Progenitor cell of endocrine pancreas (in vitro differentiated cells): ENCODE measurements at regions not wholly inside any gene's neighbourhood (a gene's known extent, or its start where the extent isn't known, plus 50 kb on each side); places are given as distances from the start of the nearest gene placed in this dataset.

Experiments
- DNase-seq: peaks from one replicate; pipeline ENCODE4 v3.0.0; 2021; ENCODE audit warnings: low spot score; ENCODE audit not compliant: unreplicated experiment
- H3K27ac Mint-ChIP-seq: 2 replicates; pipeline ENCODE4 v1.8.0; 2021; ENCODE audit warnings: mild to moderate bottlenecking, moderate library complexity, mixed read lengths
- H3K27me3 Mint-ChIP-seq: 2 replicates; pipeline ENCODE4 v1.8.0; 2021; ENCODE audit warnings: mixed read lengths
- H3K36me3 Mint-ChIP-seq: 2 replicates; pipeline ENCODE4 v1.8.0; 2022; ENCODE audit warnings: mixed read lengths; ENCODE audit not compliant: insufficient read depth
- H3K4me1 Mint-ChIP-seq: 2 replicates; pipeline ENCODE4 v1.8.0; 2021; ENCODE audit warnings: low read depth, mixed read lengths
- H3K4me3 Mint-ChIP-seq: 2 replicates; pipeline ENCODE4 v1.8.0; 2021; ENCODE audit warnings: low read depth, mild to moderate bottlenecking, moderate library complexity, mixed read lengths
- H3K9me3 Mint-ChIP-seq: 2 replicates; pipeline ENCODE4 v1.8.0; 2021; ENCODE audit warnings: low read depth, mixed read lengths
- CTCF ChIP-seq: fragments of 200-600 bp; sonication (generic); IDR thresholded peaks from one replicate; pipeline ENCODE4 v1.5.0; 2021; ENCODE audit warnings: antibody characterized with exemption, mild to moderate bottlenecking; ENCODE audit not compliant: unreplicated experiment

- no peaks in the 10 kb centered on the region for H3K4me1 Mint-ChIP-seq
- H3K27me3 Mint-ChIP-seq: peaks cover 4% of the 10 kb centered on the region
- no peak overlapping the region for H3K4me3 Mint-ChIP-seq
- DNase-seq: no peak
- TF ChIP-seq CTCF: no peak
- H3K9me3 Mint-ChIP-seq: peaks cover 10% of the 10 kb centered on the region
- no peak overlapping the region for H3K27ac Mint-ChIP-seq
- no peaks in the 10 kb centered on the region for H3K36me3 Mint-ChIP-seq
These were observed 50.5 kb upstream of the POU2AF2 start for GRCh38 chr11:111194860-111195568.

- H3K27ac Mint-ChIP-seq: no peak overlapping the region
- H3K36me3 Mint-ChIP-seq: no peaks in the 10 kb centered on the region
These were observed 51.5 kb upstream of the POU2AF2 start for GRCh38 chr11:111193924-111194490.

GRCh38 chr11:111189466-111189865 lies 56.1 kb upstream of the POU2AF2 start:
- Mint-ChIP-seq H3K27ac (no peak overlapping the region), H3K4me1 (no peaks in the 10 kb centered on the region), H3K27me3 (no peaks in the 10 kb centered on the region), H3K4me3 (no peak overlapping the region), H3K36me3 (peaks cover 3% of the 10 kb centered on the region), H3K9me3 (peaks cover 23% of the 10 kb centered on the region)
- DNase-seq: no peak
- no peak for TF ChIP-seq CTCF

More at GRCh38 chr11:111193924-111194490, 51.5 kb upstream of the POU2AF2 start:
- no peak for DNase-seq
- Mint-ChIP-seq H3K9me3 (peaks cover 10% of the 10 kb centered on the region), H3K4me3 (no peak overlapping the region), H3K4me1 (no peaks in the 10 kb centered on the region), H3K27me3 (peaks cover 4% of the 10 kb centered on the region)
- TF ChIP-seq CTCF: no peak

GRCh38 chr11:111186308-111186915 lies 59.1 kb upstream of the POU2AF2 start:
- Mint-ChIP-seq H3K4me1 (no peaks in the 10 kb centered on the region), H3K4me3 (no peak overlapping the region), H3K27ac (no peak overlapping the region), H3K27me3 (no peaks in the 10 kb centered on the region), H3K36me3 (peaks cover 3% of the 10 kb centered on the region), H3K9me3 (peaks cover 13% of the 10 kb centered on the region)
- TF ChIP-seq CTCF: no peak
- no peak for DNase-seq

GRCh38 chr11:111185266-111185665 lies 60.3 kb upstream of the POU2AF2 start:
- DNase-seq: no peak
- H3K36me3 Mint-ChIP-seq: peaks cover 3% of the 10 kb centered on the region
- H3K9me3 Mint-ChIP-seq: peaks cover 13% of the 10 kb centered on the region
- H3K4me3 Mint-ChIP-seq: no peak overlapping the region
- no peaks in the 10 kb centered on the region for H3K4me1 Mint-ChIP-seq
- no peak for TF ChIP-seq CTCF
- no peak overlapping the region for H3K27ac Mint-ChIP-seq
- no peaks in the 10 kb centered on the region for H3K27me3 Mint-ChIP-seq
